ENCODE measurements at regions not wholly inside any gene's neighbourhood (a gene's known extent, or its start where the extent isn't known, plus 50 kb on each side); places are given as distances from the start of the nearest gene placed in this dataset.

GRCh38 chr3:118116991-118117390 is 917.7 kb downstream of the IGSF11 start:
- H3F3A ChIP-seq (ENCODE audit: insufficient read depth, low read depth) = no peaks in the 10 kb centered on the region
- ChIA-PET CTCF (no interaction called here), POLR2A (ENCODE audit: unreplicated experiment) (no interaction called here)
- no peaks in the 10 kb centered on the region for H3K27me3 ChIP-seq (ENCODE audit: insufficient read depth, low read depth)
- no peak for DNase-seq
- no peak overlapping the region for H3K27ac ChIP-seq
- H3K4me2 ChIP-seq = no peak overlapping the region
- intact Hi-C loops (cut with micrococcal nuclease; ENCODE audit: unreplicated experiment) = no loop called here
- H3K4me3 ChIP-seq = no peak overlapping the region
- no peaks in the 10 kb centered on the region for H3K79me2 ChIP-seq (ENCODE audit: low read depth)
- TF ChIP-seq CTCF (conservative IDR thresholded peaks at IDR 0.05) (no peak), EZH2 (IDR thresholded peaks at IDR 0.05; ENCODE audit: low read depth) (no peak)
- H3K36me3 ChIP-seq (ENCODE audit: low read depth) = no peaks in the 10 kb centered on the region
- no peaks in the 10 kb centered on the region for H4K20me1 ChIP-seq (ENCODE audit: insufficient read depth)
- no peak overlapping the region for H2AFZ ChIP-seq
- no TSS peak for BruUV-seq (replicated peaks)
- no peaks in the 10 kb centered on the region for H3K9me2 ChIP-seq (ENCODE audit: insufficient read depth)
- H3K9me3 ChIP-seq (ENCODE audit: insufficient read depth, low read depth) = no peaks in the 10 kb centered on the region
- no peaks in the 10 kb centered on the region for H3K4me1 ChIP-seq (replicated peaks; ENCODE audit: insufficient read depth)

DNA sequence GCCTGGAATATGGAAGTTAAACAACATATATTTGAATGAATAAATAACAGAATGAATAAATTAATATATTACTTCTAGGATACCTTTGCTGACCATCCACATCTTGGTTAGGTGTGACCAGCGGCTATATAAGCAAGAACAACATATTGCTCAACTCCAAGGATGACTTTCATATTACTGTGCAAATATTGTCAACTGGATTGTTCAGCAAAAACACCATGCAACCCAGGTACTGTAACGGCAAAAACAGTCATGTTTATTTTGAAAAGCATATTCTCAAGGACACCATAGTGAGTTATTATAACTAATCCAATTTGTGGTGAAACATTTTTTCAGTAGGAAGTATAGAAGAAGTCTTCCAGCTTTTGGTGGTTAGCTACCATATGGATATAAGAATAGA is 907.9 kb downstream of the IGSF11 start:
- Histone ChIP-seq H3K4me1 (replicated peaks; ENCODE audit: insufficient read depth) (no peaks in the 10 kb centered on the region), H3F3A (ENCODE audit: insufficient read depth, low read depth) (no peaks in the 10 kb centered on the region), H4K20me1 (ENCODE audit: insufficient read depth) (no peaks in the 10 kb centered on the region), H3K9me3 (ENCODE audit: insufficient read depth, low read depth) (no peaks in the 10 kb centered on the region), H3K79me2 (ENCODE audit: low read depth) (no peaks in the 10 kb centered on the region), H3K27me3 (ENCODE audit: insufficient read depth, low read depth) (no peaks in the 10 kb centered on the region), H2AFZ (no peak overlapping the region), H3K27ac (no peak overlapping the region), H3K4me3 (no peak overlapping the region), H3K9me2 (ENCODE audit: insufficient read depth) (no peaks in the 10 kb centered on the region), H3K36me3 (ENCODE audit: low read depth) (no peaks in the 10 kb centered on the region), H3K4me2 (no peak overlapping the region)
- TF ChIP-seq EZH2 (IDR thresholded peaks at IDR 0.05; ENCODE audit: low read depth) (no peak), CTCF (conservative IDR thresholded peaks at IDR 0.05) (no peak)
- no TSS peak for BruUV-seq (replicated peaks)
- ChIA-PET CTCF (no interaction called here), POLR2A (ENCODE audit: unreplicated experiment) (no interaction called here)
- intact Hi-C loops (cut with micrococcal nuclease; ENCODE audit: unreplicated experiment) = no loop called here
- DNase-seq = no peak

DNA sequence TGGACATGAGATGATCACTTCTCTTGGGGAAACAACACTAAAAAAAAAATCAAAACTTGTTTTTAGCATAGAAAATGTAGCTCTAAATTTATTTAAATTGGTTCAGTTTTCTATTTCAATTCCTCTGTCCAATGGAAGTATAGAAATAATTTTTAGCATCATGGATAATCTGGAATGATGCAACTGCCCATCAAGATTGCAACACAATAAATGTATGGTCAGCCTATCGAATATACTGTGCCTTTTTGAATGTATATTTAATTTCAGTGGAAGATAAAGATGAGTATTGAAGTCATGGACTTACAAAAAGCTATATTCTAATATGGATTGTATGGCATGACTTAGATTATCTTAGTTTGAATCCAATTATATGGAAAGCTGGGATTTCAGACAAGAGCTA is 906.7 kb downstream of the IGSF11 start:
- POLR2A ChIA-PET (ENCODE audit: unreplicated experiment) = no interaction called here
- intact Hi-C loops (cut with micrococcal nuclease; ENCODE audit: unreplicated experiment) = no loop called here
- no peak overlapping the region for H3K27ac ChIP-seq
- BruUV-seq (replicated peaks) = no TSS peak
- H3K4me2 ChIP-seq = no peak overlapping the region
- H2AFZ ChIP-seq = no peak overlapping the region
- no peaks in the 10 kb centered on the region for H3K79me2 ChIP-seq (ENCODE audit: low read depth)
- no peaks in the 10 kb centered on the region for H3F3A ChIP-seq (ENCODE audit: insufficient read depth, low read depth)
- no peaks in the 10 kb centered on the region for H3K27me3 ChIP-seq (ENCODE audit: insufficient read depth, low read depth)
- no peak overlapping the region for H3K4me3 ChIP-seq
- no peak for DNase-seq
- no peaks in the 10 kb centered on the region for H3K4me1 ChIP-seq (replicated peaks; ENCODE audit: insufficient read depth)
- no peaks in the 10 kb centered on the region for H4K20me1 ChIP-seq (ENCODE audit: insufficient read depth)
- CTCF ChIA-PET = no interaction called here
- H3K9me3 ChIP-seq (ENCODE audit: insufficient read depth, low read depth) = no peaks in the 10 kb centered on the region
- no peaks in the 10 kb centered on the region for H3K36me3 ChIP-seq (ENCODE audit: low read depth)
- H3K9me2 ChIP-seq (ENCODE audit: insufficient read depth) = no peaks in the 10 kb centered on the region
- no peak for TF ChIP-seq CTCF (conservative IDR thresholded peaks at IDR 0.05)
- no peak for TF ChIP-seq EZH2 (IDR thresholded peaks at IDR 0.05; ENCODE audit: low read depth)

Data from PC-9 (cell line).